A549 (cell line): ENCODE measurements at regions not wholly inside any gene's neighbourhood (a gene's known extent, or its start where the extent isn't known, plus 50 kb on each side); places are given as distances from the start of the nearest gene placed in this dataset.

ENCODE experiments used
- ATAC-seq, 2 experiments: fragments of 200-7000 bp in 1 of 2; fragments of >200 bp in 1 of 2; cut with Nextera tagmentation in 1 of 2; cut with Tn5 transposase in 1 of 2; 3 replicates each; pipeline versions ENCODE4 v1.8.0 to v1.9.1; 2018 to 2020; ENCODE audit warnings: mild to moderate bottlenecking in 1 of 2, moderate library complexity in 1 of 2
- CTCF ChIA-PET: fragments of 300-600 bp; sonication (Branson Sonifier 250); formaldehyde crosslinking; extraction: SDS; loops from one replicate; lab custom pipeline; 2021; ENCODE audit warnings: antibody characterized with exemption, inconsistent platforms; lab: Yijun Ruan, JAX
- POLR2A ChIA-PET: fragments of 350-600 bp; formaldehyde crosslinking; extraction: SDS; loops from one replicate; lab custom pipeline; 2021; ENCODE audit warnings: antibody characterized with exemption, inconsistent platforms; lab: Yijun Ruan, JAX
- DNase-seq, 2 experiments: peaks; one replicate each; pipeline versions ENCODE4 v3.0.0 to v3.0.0-alpha.2; 2011 to 2016; ENCODE audit warnings: low read depth in 1 of 2, low spot score in 1 of 2
- FAIRE-seq: peaks from 2 replicates; lab custom pipeline; 2011; peaks lifted over from hg19 to GRCh38; lab: Jason Lieb, UNC
- H3K27ac ChIP-seq, 2 experiments: fragments of >200 bp; sonication (Bioruptor Twin); formaldehyde crosslinking; 3 replicates each; pipeline ENCODE4 v1.5.1; 2016 to 2017
- H3K4me1 ChIP-seq: fragments of >200 bp; sonication (Bioruptor Twin); formaldehyde crosslinking; 3 replicates; pipeline ENCODE4 v1.6.1; 2016
- H3K4me2 ChIP-seq: fragments of >200 bp; sonication (Bioruptor Twin); formaldehyde crosslinking; 3 replicates; pipeline ENCODE4 v1.6.1; 2016
- H3K4me3 ChIP-seq: fragments of >200 bp; sonication (Bioruptor Twin); formaldehyde crosslinking; 3 replicates; pipeline ENCODE4 v1.5.1; 2016
- H3K9me3 ChIP-seq: fragments of >200 bp; sonication (Bioruptor Twin); formaldehyde crosslinking; 3 replicates; pipeline ENCODE4 v1.6.1; 2016
- BCL3 ChIP-seq: fragments of >200 bp; sonication (Bioruptor Twin); formaldehyde crosslinking; IDR thresholded peaks from 3 replicates; pipeline ENCODE4 v1.6.1; 2016
- CEBPB ChIP-seq, 2 experiments: fragments of >200 bp in 1 of 2; sonication (Bioruptor Twin) in 1 of 2; formaldehyde crosslinking in 1 of 2; IDR thresholded peaks; 2 replicates each; pipeline ENCODE4 v1.6.1; 2012 to 2016
- CTCF ChIP-seq: fragments of >200 bp; sonication (Bioruptor Twin); formaldehyde crosslinking; IDR thresholded peaks from 3 replicates; pipeline ENCODE4 v1.5.1; 2016
- EHMT2 ChIP-seq: fragments of 200-600 bp; sonication (generic); IDR thresholded peaks from 2 replicates; pipeline ENCODE4 v1.6.1; 2016; ENCODE audit warnings: antibody characterized with exemption, low read depth, mild to moderate bottlenecking, moderate library complexity
- ELK1 ChIP-seq: fragments of 150-350 bp; IDR thresholded peaks from 2 replicates; pipeline ENCODE4 v1.6.1; 2014; ENCODE audit warnings: low read depth, mild to moderate bottlenecking, low read length
- ESRRA ChIP-seq: fragments of 150-350 bp; IDR thresholded peaks from 2 replicates; pipeline ENCODE4 v1.6.1; 2014; ENCODE audit warnings: mild to moderate bottlenecking, low read length, borderline replicate concordance
- GATA3 ChIP-seq: IDR thresholded peaks from 2 replicates; pipeline ENCODE4 v1.6.1; 2012; ENCODE audit warnings: borderline replicate concordance
- HOXA7 ChIP-seq: fragments of 250-450 bp; sonication (Bioruptor Pico); IDR thresholded peaks from 2 replicates; pipeline ENCODE4 v1.5.0; 2020; ENCODE audit warnings: mild to moderate bottlenecking, moderate library complexity
- KDM1A ChIP-seq: fragments of 200-600 bp; sonication (generic); IDR thresholded peaks from 2 replicates; pipeline ENCODE4 v1.6.1; 2016; ENCODE audit warnings: low read depth, mild to moderate bottlenecking
- KDM5A ChIP-seq: fragments of 200-600 bp; sonication (generic); IDR thresholded peaks from 2 replicates; pipeline ENCODE4 v1.6.1; 2016; ENCODE audit warnings: antibody characterized with exemption, mild to moderate bottlenecking
- MAFK ChIP-seq: fragments of 450-650 bp; IDR thresholded peaks from 2 replicates; pipeline ENCODE4 v1.6.1; 2014; ENCODE audit not compliant: partially characterized antibody
- MYC ChIP-seq: IDR thresholded peaks from 2 replicates; pipeline ENCODE4 v1.6.1; 2012; ENCODE audit warnings: mild to moderate bottlenecking, inconsistent platforms, low read length, improper control_type of control experiment, borderline replicate concordance
- NR3C1 ChIP-seq: fragments of >200 bp; sonication (Bioruptor Twin); formaldehyde crosslinking; IDR thresholded peaks from 3 replicates; pipeline ENCODE4 v1.6.1; 2017
- POLR2AphosphoS2 ChIP-seq: conservative IDR thresholded peaks from 2 replicates; pipeline ENCODE4 v1.6.1; 2012; ENCODE audit warnings: low read length, improper control_type of control experiment, inconsistent platforms
- REST ChIP-seq: fragments of 200-600 bp; sonication (generic); IDR thresholded peaks from 2 replicates; pipeline ENCODE4 v1.6.1; 2016; ENCODE audit warnings: antibody characterized with exemption, mild to moderate bottlenecking, moderate library complexity
- SREBF2 ChIP-seq: fragments of 450-650 bp; IDR thresholded peaks from 2 replicates; pipeline ENCODE4 v1.6.1; 2014; ENCODE audit warnings: mild to moderate bottlenecking, moderate library complexity
- TFCP2L1 ChIP-seq: fragments of 250-450 bp; sonication (Bioruptor Pico); IDR thresholded peaks from 2 replicates; pipeline ENCODE4 v1.5.0; 2021; ENCODE audit warnings: mild to moderate bottlenecking
- TP53 ChIP-seq: fragments of 250-450 bp; sonication (Bioruptor Pico); IDR thresholded peaks from 2 replicates; pipeline ENCODE4 v1.5.0; 2021; ENCODE audit warnings: mild to moderate bottlenecking, moderate library complexity
- ZFP36 ChIP-seq: fragments of 450-650 bp; IDR thresholded peaks from 2 replicates; pipeline ENCODE4 v1.6.1; 2014; ENCODE audit warnings: borderline replicate concordance; ENCODE audit not compliant: partially characterized antibody
- WGBS: methylation state at CpG from one replicate; pipeline ENCODE4 v1.1.6; 2017; ENCODE audit errors: missing lambda C conversion rate; 5-methylcytosine and 5-hydroxymethylcytosine counted together

- peak; percentile 99 for TF ChIP-seq GATA3
Measured at GRCh38 chr9:95383185-95383676, 65.7 kb upstream of the FANCC start (continued).

- Histone ChIP-seq H3K4me1 (peaks cover 49% of the 10 kb centered on the region), H3K27ac (peak overlapping the region; percentile 59 to 78), H3K9me3 (no peaks in the 10 kb centered on the region), H3K4me2 (peak overlapping the region; percentile 63), H3K4me3 (no peak overlapping the region)
- FAIRE-seq (no peak), ATAC-seq (no peak), DNase-seq (no peak)
- CTCF ChIA-PET = interaction anchor here (0.6 to 2.8 kb wide), 3 partner anchors 16 to 118 kb away, joined by 3 to 8 read pairs (median 5); no protein-coding TSS in a partner anchor
- 91% methylated on average over 10 of the region's 10 CpGs for WGBS
- POLR2A ChIA-PET = interaction anchor here (2.0 to 2.3 kb wide), 2 partner anchors 44 to 126 kb away, joined by 12 to 13 read pairs; no protein-coding TSS in a partner anchor
- TF ChIP-seq ESRRA = no peak
- no peak for TF ChIP-seq NR3C1
- no peak for TF ChIP-seq HOXA7
- no peak for TF ChIP-seq ELK1
- no peak for TF ChIP-seq MAFK
- no peak for TF ChIP-seq KDM1A
- TF ChIP-seq CTCF = no peak
- TF ChIP-seq KDM5A = no peak
- TF ChIP-seq TP53 (CRISPR knock-in tag) = no peak
- no peak for TF ChIP-seq MYC
- no peak for TF ChIP-seq POLR2AphosphoS2
- TF ChIP-seq ZFP36 = no peak
- TF ChIP-seq REST = no peak
- TF ChIP-seq TFCP2L1 = no peak
- TF ChIP-seq EHMT2 = no peak
- no peak for TF ChIP-seq BCL3
- TF ChIP-seq SREBF2 = no peak
- TF ChIP-seq CEBPB (IDR thresholded peaks at IDR 0.05) = no peak
Measured at GRCh38 chr9:95382433-95382832, 64.9 kb upstream of the FANCC start.
